ENCODE measurements at regions not wholly inside any gene's neighbourhood (a gene's known extent, or its start where the extent isn't known, plus 50 kb on each side); places are given as distances from the start of the nearest gene placed in this dataset.
"Not testable (repeated sequence)": the region's sequence is repeated elsewhere in the genome, so short reads cannot be mapped to it uniquely, and the experiment has no call there.

- DNase-seq (ENCODE audit: low read depth): no peak
Observed at GRCh38 chr9:100639854-100640253, 62.0 kb downstream of the CAVIN4 start.

GRCh38 chr9:100640447-100641050 is 62.7 kb downstream of the CAVIN4 start:
- no peak for DNase-seq (ENCODE audit: low read depth)

GRCh38 chr9:100641166-100641565 is 63.3 kb downstream of the CAVIN4 start:
- no peak for DNase-seq (ENCODE audit: low read depth)

GRCh38 chr9:100652850-100653249 is 75.0 kb downstream of the CAVIN4 start:
- DNase-seq (ENCODE audit: low read depth): no peak

- no peak for DNase-seq (ENCODE audit: low read depth)
Observed at GRCh38 chr9:100653643-100654334, 75.9 kb downstream of the CAVIN4 start.

GRCh38 chr9:100656851-100657250 is 79.0 kb downstream of the CAVIN4 start:
- not testable (repeated sequence) for DNase-seq (ENCODE audit: low read depth)

GRCh38 chr9:100661668-100662067 is 83.8 kb downstream of the CAVIN4 start:
- DNase-seq (ENCODE audit: low read depth): no peak

GRCh38 chr9:100662122-100662521 is 84.2 kb downstream of the CAVIN4 start:
- no peak for DNase-seq (ENCODE audit: low read depth)

GRCh38 chr9:100667448-100667847 is 89.6 kb downstream of the CAVIN4 start:
- no peak for DNase-seq (ENCODE audit: low read depth)

GRCh38 chr9:100668024-100668423 is 90.1 kb downstream of the CAVIN4 start:
- DNase-seq (ENCODE audit: low read depth): no peak

- DNase-seq (ENCODE audit: low read depth): no peak
Observed at GRCh38 chr9:100669968-100670367, 92.1 kb downstream of the CAVIN4 start.

- no peak for DNase-seq (ENCODE audit: low read depth)
Observed at GRCh38 chr9:100670719-100671118, 92.8 kb downstream of the CAVIN4 start.

GRCh38 chr9:100671898-100672297 is 94.0 kb downstream of the CAVIN4 start:
- no peak for DNase-seq (ENCODE audit: low read depth)

GRCh38 chr9:100673249-100673648 is 95.4 kb downstream of the CAVIN4 start:
- DNase-seq (ENCODE audit: low read depth): no peak

- DNase-seq (ENCODE audit: low read depth): no peak
Observed at GRCh38 chr9:100674419-100675122, 96.7 kb downstream of the CAVIN4 start.

- no peak for DNase-seq (ENCODE audit: low read depth)
Observed at GRCh38 chr9:100679834-100680233, 102.0 kb downstream of the CAVIN4 start.

- no peak for DNase-seq (ENCODE audit: low read depth)
Observed at GRCh38 chr9:100686420-100686819, 108.5 kb downstream of the CAVIN4 start.

GRCh38 chr9:100689635-100690034 is 111.8 kb downstream of the CAVIN4 start:
- DNase-seq (ENCODE audit: low read depth): no peak

GRCh38 chr9:100690438-100690837 is 112.6 kb downstream of the CAVIN4 start:
- DNase-seq (ENCODE audit: low read depth): no peak

- no peak for DNase-seq (ENCODE audit: low read depth)
Observed at GRCh38 chr9:100697339-100697738, 119.5 kb downstream of the CAVIN4 start.

- DNase-seq (ENCODE audit: low read depth): no peak
Observed at GRCh38 chr9:100698945-100699344, 121.1 kb downstream of the CAVIN4 start.

GRCh38 chr9:100699668-100700067 is 121.8 kb downstream of the CAVIN4 start:
- no peak for DNase-seq (ENCODE audit: low read depth)

- no peak for DNase-seq (ENCODE audit: low read depth)
Observed at GRCh38 chr9:100700689-100701318, 122.9 kb downstream of the CAVIN4 start.
